ENCODE measurements at regions not wholly inside any gene's neighbourhood (a gene's known extent, or its start where the extent isn't known, plus 50 kb on each side); places are given as distances from the start of the nearest gene placed in this dataset.

- TF ChIP-seq CREB1 (IDR thresholded peaks at IDR 0.05; ENCODE audit: low read depth) (no peak), NFIC (IDR thresholded peaks at IDR 0.05) (no peak), ZBTB7A (IDR thresholded peaks at IDR 0.05; ENCODE audit: low read depth) (no peak), TAF1 (IDR thresholded peaks at IDR 0.05; ENCODE audit: low read depth) (no peak), USF1 (IDR thresholded peaks at IDR 0.05) (no peak), EGR1 (IDR thresholded peaks at IDR 0.05) (no peak), YY1 (IDR thresholded peaks at IDR 0.05; ENCODE audit: low read depth) (no peak), REST (IDR thresholded peaks at IDR 0.05; ENCODE audit: low read depth) (no peak), CEBPB (IDR thresholded peaks at IDR 0.05) (no peak), TCF12 (IDR thresholded peaks at IDR 0.05; ENCODE audit: low read depth) (no peak), TEAD4 (IDR thresholded peaks at IDR 0.05) (no peak), RAD21 (IDR thresholded peaks at IDR 0.05; ENCODE audit: low read depth) (no peak), FOXM1 (IDR thresholded peaks at IDR 0.05; ENCODE audit: borderline replicate concordance, low read depth) (no peak)
Observed at GRCh38 chr6:104095661-104096416, 763.9 kb downstream of the HACE1 start.

GRCh38 chr6:104087765-104088164 lies 772.0 kb downstream of the HACE1 start:
- TF ChIP-seq EP300 (IDR thresholded peaks at IDR 0.05; ENCODE audit: borderline replicate concordance) (no peak), REST (IDR thresholded peaks at IDR 0.05; ENCODE audit: low read depth) (no peak), MAX (IDR thresholded peaks at IDR 0.05) (no peak), YY1 (IDR thresholded peaks at IDR 0.05; ENCODE audit: low read depth) (no peak), TEAD4 (IDR thresholded peaks at IDR 0.05) (no peak), CREB1 (IDR thresholded peaks at IDR 0.05; ENCODE audit: low read depth) (no peak), TAF1 (IDR thresholded peaks at IDR 0.05; ENCODE audit: low read depth) (no peak), RAD21 (IDR thresholded peaks at IDR 0.05; ENCODE audit: low read depth) (no peak)

GRCh38 chr6:104068281-104068680 lies 791.4 kb downstream of the HACE1 start:
- TF ChIP-seq TCF12 (IDR thresholded peaks at IDR 0.05; ENCODE audit: low read depth): no peak
- no peak for TF ChIP-seq YY1 (IDR thresholded peaks at IDR 0.05; ENCODE audit: low read depth)
- TF ChIP-seq CREB1 (IDR thresholded peaks at IDR 0.05; ENCODE audit: low read depth): no peak
- TF ChIP-seq USF1 (IDR thresholded peaks at IDR 0.05): no peak
- no peak for TF ChIP-seq ZBTB7A (IDR thresholded peaks at IDR 0.05; ENCODE audit: low read depth)
- no peak for TF ChIP-seq NFIC (IDR thresholded peaks at IDR 0.05)
- no peak for TF ChIP-seq TAF1 (IDR thresholded peaks at IDR 0.05; ENCODE audit: low read depth)
- no peak for TF ChIP-seq CEBPB (IDR thresholded peaks at IDR 0.05)
- TF ChIP-seq EP300 (IDR thresholded peaks at IDR 0.05; ENCODE audit: borderline replicate concordance): no peak
- no peak for TF ChIP-seq FOXM1 (IDR thresholded peaks at IDR 0.05; ENCODE audit: borderline replicate concordance, low read depth)
- no peak for TF ChIP-seq TEAD4 (IDR thresholded peaks at IDR 0.05)
- no peak for TF ChIP-seq REST (IDR thresholded peaks at IDR 0.05; ENCODE audit: low read depth)
- no peak for TF ChIP-seq EGR1 (IDR thresholded peaks at IDR 0.05)
- no peak for TF ChIP-seq RAD21 (IDR thresholded peaks at IDR 0.05; ENCODE audit: low read depth)
- TF ChIP-seq MAX (IDR thresholded peaks at IDR 0.05): no peak

GRCh38 chr6:104064876-104065275 lies 794.8 kb downstream of the HACE1 start:
- TF ChIP-seq YY1 (IDR thresholded peaks at IDR 0.05; ENCODE audit: low read depth) (no peak), EGR1 (IDR thresholded peaks at IDR 0.05) (no peak), TEAD4 (IDR thresholded peaks at IDR 0.05) (no peak), TCF12 (IDR thresholded peaks at IDR 0.05; ENCODE audit: low read depth) (no peak), ZBTB7A (IDR thresholded peaks at IDR 0.05; ENCODE audit: low read depth) (no peak), RAD21 (IDR thresholded peaks at IDR 0.05; ENCODE audit: low read depth) (no peak), NFIC (IDR thresholded peaks at IDR 0.05) (no peak), USF1 (IDR thresholded peaks at IDR 0.05) (no peak), REST (IDR thresholded peaks at IDR 0.05; ENCODE audit: low read depth) (no peak), CREB1 (IDR thresholded peaks at IDR 0.05; ENCODE audit: low read depth) (no peak), EP300 (IDR thresholded peaks at IDR 0.05; ENCODE audit: borderline replicate concordance) (no peak), CEBPB (IDR thresholded peaks at IDR 0.05) (no peak), MAX (IDR thresholded peaks at IDR 0.05) (no peak), TAF1 (IDR thresholded peaks at IDR 0.05; ENCODE audit: low read depth) (no peak), FOXM1 (IDR thresholded peaks at IDR 0.05; ENCODE audit: borderline replicate concordance, low read depth) (no peak)

All from Ishikawa (cell line).